GM06990 (cell line): ENCODE measurements at regions not wholly inside any gene's neighbourhood (a gene's known extent, or its start where the extent isn't known, plus 50 kb on each side); places are given as distances from the start of the nearest gene placed in this dataset.

Experiments used
- DNase-seq: peaks from one replicate; pipeline ENCODE4 v3.0.0-alpha.2; 2011; ENCODE audit not compliant: insufficient read length; ENCODE audit errors: extremely low read depth
- H3K27me3 ChIP-seq: replicated peaks from 2 replicates; pipeline ENCODE4 v1.6.0; 2011; ENCODE audit warnings: low read length; ENCODE audit not compliant: control insufficient read depth, insufficient read depth
- H3K36me3 ChIP-seq: 2 replicates; pipeline ENCODE4 v1.5.1; 2011; ENCODE audit warnings: low read length; ENCODE audit not compliant: control insufficient read depth, insufficient read depth
- H3K4me3 ChIP-seq: replicated peaks from 2 replicates; pipeline ENCODE4 v1.5.1; 2011; ENCODE audit warnings: low read depth, mild to moderate bottlenecking, control low read depth, low read length
- CTCF ChIP-seq: IDR thresholded peaks from 2 replicates; pipeline ENCODE4 v1.5.1; 2011; ENCODE audit warnings: low read length, control low read depth, mild to moderate bottlenecking, inconsistent platforms; ENCODE audit not compliant: insufficient read depth, poor library complexity, severe bottlenecking

- no peaks in the 10 kb centered on the region for H3K36me3 ChIP-seq
- no peak overlapping the region for H3K4me3 ChIP-seq
- no peaks in the 10 kb centered on the region for H3K27me3 ChIP-seq
- DNase-seq: no peak
- no peak for TF ChIP-seq CTCF
Measured at GRCh38 chr16:17835118-17835876, 364.5 kb upstream of the XYLT1 start.

- H3K36me3 ChIP-seq: no peaks in the 10 kb centered on the region
- no peak for DNase-seq
- no peak for TF ChIP-seq CTCF
- no peaks in the 10 kb centered on the region; the same call in 1 of the 2 replicates for H3K27me3 ChIP-seq
- no peak overlapping the region for H3K4me3 ChIP-seq
Measured at GRCh38 chr16:17832738-17833137, 362.0 kb upstream of the XYLT1 start.

DNA sequence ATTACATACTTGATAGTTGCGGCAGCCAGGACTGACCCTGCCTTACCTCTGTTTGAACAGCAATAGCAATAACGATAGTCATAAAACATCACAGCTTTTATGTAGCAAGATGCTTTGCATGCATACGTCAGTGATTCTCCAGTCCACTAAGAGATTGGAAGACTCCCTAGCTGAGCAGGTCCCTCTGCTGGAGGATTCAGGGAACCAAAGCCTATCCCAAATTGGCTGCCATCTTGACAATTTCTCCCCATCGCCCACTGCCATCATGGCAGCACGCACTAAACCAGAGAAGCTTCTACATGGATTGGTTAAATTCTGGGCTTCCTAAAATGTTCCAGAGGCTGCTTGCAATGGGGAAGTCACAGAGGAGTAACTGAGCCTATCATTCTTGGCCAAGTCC, 360.6 kb upstream of the XYLT1 start:
- Histone ChIP-seq H3K4me3 (no peak overlapping the region), H3K27me3 (no peaks in the 10 kb centered on the region; the same call in 1 of the 2 replicates), H3K36me3 (no peaks in the 10 kb centered on the region)
- no peak for DNase-seq
- TF ChIP-seq CTCF: no peak

DNA sequence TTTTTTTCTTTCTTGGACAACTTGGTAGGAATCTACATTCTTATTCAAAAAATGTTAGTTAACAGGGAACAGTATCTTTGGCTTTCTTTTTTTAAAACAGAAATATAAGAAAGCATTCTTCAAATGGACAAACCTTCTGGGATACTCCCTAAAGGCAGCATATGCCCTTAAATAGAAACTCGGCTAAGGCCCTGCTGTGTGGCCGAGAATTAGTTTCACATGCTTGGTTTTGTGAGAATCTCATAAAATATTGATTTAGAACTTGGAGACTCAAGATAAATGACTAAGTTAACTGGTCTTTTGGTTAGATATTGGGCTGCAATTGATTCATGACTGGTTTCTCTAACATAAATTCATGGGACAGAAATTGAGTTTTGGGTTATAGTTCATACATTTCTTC, 359.9 kb upstream of the XYLT1 start:
- H3K27me3 ChIP-seq: no peaks in the 10 kb centered on the region; the same call in 1 of the 2 replicates
- H3K36me3 ChIP-seq: no peaks in the 10 kb centered on the region
- TF ChIP-seq CTCF: no peak
- no peak for DNase-seq
- no peak overlapping the region for H3K4me3 ChIP-seq

DNA sequence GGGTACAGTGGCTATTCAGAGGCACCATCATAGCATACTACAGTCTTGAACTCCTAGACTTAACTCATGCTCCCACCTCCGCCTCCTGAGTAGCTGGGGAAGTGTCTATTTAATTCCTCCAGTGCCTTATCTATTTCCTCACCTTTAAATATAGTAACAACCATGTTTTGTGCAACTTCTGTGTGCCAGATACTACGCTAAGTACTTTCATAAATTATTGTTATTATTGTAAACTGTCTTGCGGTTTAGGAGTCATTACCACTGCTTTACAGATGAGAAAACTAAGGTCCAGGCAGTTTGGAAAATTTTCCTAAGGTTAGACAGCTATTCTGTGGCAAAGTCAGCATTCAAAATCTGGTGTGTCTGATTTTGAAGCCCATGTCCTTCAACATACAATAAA, 359.1 kb upstream of the XYLT1 start:
- Histone ChIP-seq H3K27me3 (no peaks in the 10 kb centered on the region; the same call in 1 of the 2 replicates), H3K36me3 (no peaks in the 10 kb centered on the region), H3K4me3 (no peak overlapping the region)
- no peak for DNase-seq
- TF ChIP-seq CTCF: no peak

DNA sequence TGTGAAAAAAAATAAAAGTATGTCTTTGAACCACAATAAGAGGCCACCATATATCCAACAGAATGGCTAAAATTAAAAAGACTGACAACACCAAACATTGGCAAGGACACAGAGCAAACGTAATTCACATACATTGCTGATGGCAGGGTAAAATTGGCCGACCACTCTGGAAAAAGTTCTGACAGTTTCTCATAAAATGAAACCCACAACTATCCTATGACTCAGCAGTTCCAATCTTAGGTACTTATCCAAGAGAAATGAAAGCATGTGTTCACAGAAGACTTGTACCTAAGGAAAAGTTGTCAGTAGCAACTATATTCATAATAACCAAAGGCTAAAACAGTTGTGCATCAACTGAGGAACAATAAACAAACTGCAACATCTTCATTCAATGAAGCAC, 357.3 kb upstream of the XYLT1 start:
- Histone ChIP-seq H3K27me3 (no peaks in the 10 kb centered on the region; the same call in 1 of the 2 replicates), H3K36me3 (no peaks in the 10 kb centered on the region), H3K4me3 (no peak overlapping the region)
- DNase-seq: no peak
- no peak for TF ChIP-seq CTCF
